Erythroblast (primary cell): ENCODE measurements at regions not wholly inside any gene's neighbourhood (a gene's known extent, or its start where the extent isn't known, plus 50 kb on each side); places are given as distances from the start of the nearest gene placed in this dataset.

Source experiments
- GATA1 ChIP-seq: IDR thresholded peaks from 2 replicates; pipeline ENCODE4 v1.6.1; 2011; ENCODE audit warnings: low read depth, mild to moderate bottlenecking, control low read depth, low read length, moderate library complexity
- POLR2A ChIP-seq: IDR thresholded peaks from 2 replicates; pipeline ENCODE4 v1.6.1; 2011; ENCODE audit warnings: mild to moderate bottlenecking, low read length

DNA sequence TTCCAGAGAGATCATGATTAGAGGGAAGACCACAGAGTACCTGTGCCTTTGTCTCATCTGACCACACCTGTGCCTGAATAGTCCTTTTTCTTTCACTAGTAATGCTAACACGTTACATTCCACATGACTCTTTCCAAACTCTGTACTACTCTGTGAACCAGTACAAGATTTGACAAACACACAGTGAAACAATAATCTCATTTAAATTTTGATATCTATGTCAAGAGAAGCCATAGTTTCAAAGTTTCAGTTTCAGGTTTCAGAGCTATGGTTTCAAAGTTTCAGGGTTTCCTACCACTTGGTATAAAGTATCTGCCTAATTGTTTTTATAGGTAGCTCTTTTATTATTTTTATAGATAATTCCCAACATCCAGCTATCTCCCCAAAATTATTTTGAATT is 62.0 kb upstream of the PHACTR2 start:
- TF ChIP-seq POLR2A = no peak
- no peak for TF ChIP-seq GATA1
